ENCODE measurements at regions not wholly inside any gene's neighbourhood (a gene's known extent, or its start where the extent isn't known, plus 50 kb on each side); places are given as distances from the start of the nearest gene placed in this dataset.
A peak's percentile ranks its signal among the peaks of the same experiment; 100 is the strongest.
"Not testable (repeated sequence)": the region's sequence is repeated elsewhere in the genome, so short reads cannot be mapped to it uniquely, and the experiment has no call there.

GRCh38 chr10:33703501-33704213 lies 369.2 kb upstream of the NRP1 start:
- peak; percentile 29 for DNase-seq (ENCODE audit: low spot score)

- no peak for DNase-seq (ENCODE audit: low spot score)
Observed at GRCh38 chr10:33698033-33698432, 363.6 kb upstream of the NRP1 start.

DNA sequence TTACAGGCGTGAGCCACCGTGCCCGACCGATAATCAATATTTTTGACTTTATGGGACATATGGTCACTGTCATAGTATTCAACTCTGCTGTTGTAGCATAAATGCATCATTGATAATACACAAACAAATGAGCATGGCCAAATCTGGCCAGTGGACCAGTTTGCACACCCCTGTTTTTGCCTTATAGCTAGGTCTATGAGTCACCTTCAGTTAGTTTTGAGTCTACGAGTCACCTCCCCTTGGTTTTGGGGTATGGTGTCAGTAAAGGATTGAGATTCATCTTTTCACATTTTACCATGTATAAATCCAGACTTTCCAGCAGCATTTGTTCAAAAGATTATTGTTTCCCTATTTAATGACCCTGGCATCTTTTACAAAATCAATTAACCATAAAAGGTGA lies 362.5 kb upstream of the NRP1 start:
- peak; percentile 16 for DNase-seq (ENCODE audit: low spot score)

- no peak for DNase-seq (ENCODE audit: low spot score)
Observed at GRCh38 chr10:33695536-33695935, 361.1 kb upstream of the NRP1 start.

DNA sequence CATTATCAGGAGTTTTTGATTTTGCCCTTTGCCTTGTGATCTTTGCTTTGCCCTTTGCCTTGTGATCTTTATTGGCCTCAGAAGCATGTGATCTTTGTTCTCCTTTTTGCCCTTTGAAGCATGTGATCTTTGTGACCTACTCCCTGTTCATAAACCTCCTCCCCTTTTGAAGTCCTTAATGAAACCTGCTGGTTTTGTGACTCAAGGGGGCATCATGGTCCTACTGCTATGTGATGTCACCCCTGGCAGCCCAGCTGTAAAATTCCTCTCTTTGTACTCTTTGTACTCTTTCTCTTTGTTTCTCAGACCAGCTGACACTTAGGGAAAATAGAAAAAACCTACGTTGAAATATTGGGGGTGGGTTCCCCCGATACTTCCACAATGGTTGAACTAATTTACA lies 356.1 kb upstream of the NRP1 start:
- not testable (repeated sequence) for DNase-seq (ENCODE audit: low spot score)

GRCh38 chr10:33688506-33688905 lies 354.0 kb upstream of the NRP1 start:
- DNase-seq (ENCODE audit: low spot score): no peak

- no peak for DNase-seq (ENCODE audit: low spot score)
Observed at GRCh38 chr10:33684211-33684611, 349.7 kb upstream of the NRP1 start.

- no peak for DNase-seq (ENCODE audit: low spot score)
Observed at GRCh38 chr10:33681595-33681994, 347.1 kb upstream of the NRP1 start.

- DNase-seq (ENCODE audit: low spot score): no peak
Observed at GRCh38 chr10:33680036-33680435, 345.6 kb upstream of the NRP1 start.

- no peak for DNase-seq (ENCODE audit: low spot score)
Observed at GRCh38 chr10:33676606-33677339, 342.3 kb upstream of the NRP1 start.

DNA sequence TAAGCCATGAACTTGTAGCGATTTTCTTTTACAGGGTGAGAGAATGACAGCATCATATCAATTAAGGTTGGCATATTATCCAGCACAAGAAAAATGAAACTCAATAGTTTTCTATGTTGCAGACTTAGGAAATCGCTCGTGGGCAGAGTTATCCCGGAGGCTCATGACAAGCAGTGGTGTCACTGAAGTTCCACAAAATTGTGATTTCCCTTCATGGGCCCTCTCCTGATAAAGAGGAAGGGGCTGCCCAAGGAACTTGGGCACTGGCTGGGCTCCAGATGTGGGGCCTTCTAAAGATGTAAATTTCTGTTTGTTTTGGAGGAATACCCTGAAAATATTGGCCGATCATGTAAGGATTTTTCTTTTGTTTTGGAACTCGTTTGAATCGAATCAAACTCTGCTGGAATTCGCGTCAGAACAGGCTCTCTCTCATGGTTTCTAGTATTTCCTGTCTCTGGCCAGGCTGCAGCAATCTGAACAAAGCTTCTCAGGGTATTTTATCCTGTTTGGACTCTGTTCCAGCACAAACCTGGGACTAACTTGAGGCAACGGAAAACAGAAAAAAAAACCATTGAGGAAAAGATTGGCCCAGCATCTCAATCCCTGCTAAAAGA lies 340.6 kb upstream of the NRP1 start:
- no peak for DNase-seq (ENCODE audit: low spot score)

DNA sequence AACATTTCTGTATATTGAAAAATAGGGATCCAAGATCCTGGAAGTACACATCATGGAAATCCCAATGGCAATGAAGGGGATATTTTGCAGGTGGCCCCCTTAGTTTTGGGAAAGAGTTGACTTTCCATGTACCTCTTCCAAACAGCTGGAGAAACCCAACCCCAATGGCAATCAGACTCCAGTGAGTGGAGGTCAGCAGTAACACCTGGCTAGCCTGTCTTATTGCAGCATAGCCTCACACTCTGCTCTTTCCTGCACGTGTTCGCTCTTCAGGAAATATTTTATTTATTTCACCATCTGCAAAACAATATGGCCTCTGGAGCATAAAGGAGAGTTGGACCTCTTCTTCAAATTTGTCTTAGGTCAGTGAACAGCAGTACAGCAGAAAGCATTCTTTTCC lies 340.0 kb upstream of the NRP1 start:
- DNase-seq (ENCODE audit: low spot score): no peak

DNA sequence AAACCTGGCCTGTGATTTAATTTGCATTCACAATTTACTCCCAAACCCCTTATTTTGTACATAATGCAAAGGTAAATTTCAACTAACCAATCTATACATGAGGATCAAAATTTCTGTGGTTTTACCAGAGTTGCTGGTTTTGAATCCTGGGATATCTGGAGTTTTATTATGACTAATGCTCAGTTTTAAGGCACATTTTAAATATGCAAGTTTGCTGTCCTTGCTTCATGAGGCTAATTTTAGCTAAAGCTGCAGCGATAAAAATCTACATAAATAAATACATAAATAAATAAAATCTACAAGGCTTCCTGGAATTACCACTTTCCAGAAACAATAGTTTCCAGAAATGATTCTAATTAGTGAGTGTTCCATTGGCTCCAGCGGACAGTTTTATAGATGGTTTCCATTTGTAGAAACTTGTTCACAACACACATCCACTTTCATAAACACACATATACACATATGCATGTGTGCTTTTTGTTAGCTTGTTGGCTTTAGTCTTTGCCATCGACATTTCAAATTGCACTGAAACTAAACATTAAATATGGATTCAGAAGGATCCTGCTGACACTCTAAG lies 339.5 kb upstream of the NRP1 start:
- DNase-seq (ENCODE audit: low spot score): no peak

- DNase-seq (ENCODE audit: low spot score): no peak
Observed at GRCh38 chr10:33669904-33670303, 335.4 kb upstream of the NRP1 start.

DNA sequence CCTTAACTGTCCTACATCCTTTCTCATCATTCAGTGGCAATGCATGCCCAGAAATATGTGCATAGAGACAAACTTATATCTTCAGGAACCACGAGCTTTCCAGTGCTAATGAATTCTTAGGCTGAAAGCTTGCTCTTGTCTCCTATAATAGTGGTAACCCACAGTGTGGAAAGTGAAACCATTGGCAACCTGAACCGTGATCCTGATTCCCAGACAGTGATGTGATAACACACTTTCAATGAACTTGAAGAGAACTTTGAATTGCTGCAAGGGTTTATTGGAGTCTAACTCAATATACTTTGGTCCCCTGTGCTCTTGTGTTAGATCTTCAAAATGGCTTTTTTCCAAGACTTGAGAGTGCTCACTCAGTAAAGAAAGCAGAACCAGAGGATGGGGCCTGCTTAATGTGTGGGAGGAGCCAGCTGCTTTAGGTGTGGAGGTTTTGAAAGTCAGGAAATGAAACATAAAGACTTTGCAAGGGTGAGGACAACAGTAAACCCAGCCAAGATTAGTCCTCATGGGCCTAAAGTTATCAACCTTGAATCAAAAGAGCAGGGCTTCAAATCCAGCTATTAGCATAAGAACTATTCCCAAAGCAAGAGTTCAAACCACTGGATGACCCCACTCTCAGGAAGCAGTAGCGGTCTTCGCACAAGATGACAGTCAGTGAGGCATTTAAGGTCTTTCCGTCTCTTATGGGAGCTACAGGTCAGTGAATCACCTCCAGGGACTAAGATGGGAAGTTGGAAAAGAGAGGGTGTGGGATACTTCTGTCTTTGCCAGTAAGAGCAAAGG lies 332.4 kb upstream of the NRP1 start:
- DNase-seq (ENCODE audit: low spot score): no peak

- DNase-seq (ENCODE audit: low spot score): no peak
Observed at GRCh38 chr10:33665501-33665900, 331.0 kb upstream of the NRP1 start.

DNA sequence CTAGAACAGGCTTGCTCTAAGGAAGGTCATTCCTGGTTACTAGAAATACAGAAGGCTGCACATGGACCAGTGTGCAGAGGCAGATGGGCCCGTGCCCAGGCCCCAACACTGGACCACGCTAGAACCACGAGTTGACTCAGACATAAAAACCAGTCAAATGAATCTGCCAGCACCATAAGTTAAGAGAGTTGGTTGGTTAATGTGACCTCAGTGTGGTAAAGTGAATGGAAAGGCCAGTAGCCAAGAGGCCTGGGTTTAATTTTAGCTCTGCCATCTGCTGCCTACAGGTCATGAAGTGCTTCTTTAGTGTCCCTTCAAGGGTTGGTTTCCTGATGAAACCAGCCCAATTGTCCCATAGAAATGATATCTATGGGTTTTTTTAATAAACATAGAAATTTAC lies 329.6 kb upstream of the NRP1 start:
- DNase-seq (ENCODE audit: low spot score): no peak

- peak; percentile 14 for DNase-seq (ENCODE audit: low spot score)
Observed at GRCh38 chr10:33661580-33662336, 327.3 kb upstream of the NRP1 start.

DNA sequence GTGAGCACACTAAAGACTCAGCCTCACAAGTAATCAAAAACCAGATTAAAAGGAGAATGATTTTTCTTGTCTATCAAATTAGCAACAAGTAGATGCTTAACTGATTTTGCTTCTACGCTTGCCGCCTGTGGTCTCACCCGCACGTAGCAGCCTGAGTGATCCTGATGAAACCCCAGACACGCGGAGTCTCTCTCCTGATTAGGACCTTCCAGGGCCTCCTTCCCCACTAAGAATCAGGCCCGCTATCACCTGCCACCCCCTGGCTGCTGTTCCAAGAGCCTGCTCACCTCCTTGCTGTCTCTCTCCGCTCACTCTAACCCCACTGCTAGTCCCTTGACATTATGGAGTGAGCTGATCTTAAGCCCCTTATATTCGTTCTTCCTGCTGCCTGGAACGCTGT lies 325.9 kb upstream of the NRP1 start:
- no peak for DNase-seq (ENCODE audit: low spot score)

DNA sequence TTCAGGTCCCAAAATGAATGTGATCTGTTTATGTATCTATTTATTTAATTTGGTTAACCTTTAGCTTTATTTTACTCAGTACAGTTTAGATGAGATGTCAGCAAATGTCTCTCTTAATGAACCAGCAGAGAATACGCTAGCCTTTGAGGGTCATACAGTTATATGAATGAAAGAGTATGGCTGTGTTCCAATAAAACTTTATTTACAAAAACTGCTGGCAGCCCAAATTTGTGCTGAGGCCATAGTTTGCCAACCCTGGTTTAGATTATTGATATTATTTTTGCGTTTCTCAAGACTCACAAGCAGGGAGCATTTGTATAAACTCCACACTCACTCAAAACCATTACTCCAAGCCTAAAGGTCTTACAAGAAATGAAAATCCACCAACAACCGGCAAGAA lies 323.4 kb upstream of the NRP1 start:
- no peak for DNase-seq (ENCODE audit: low spot score)

DNA sequence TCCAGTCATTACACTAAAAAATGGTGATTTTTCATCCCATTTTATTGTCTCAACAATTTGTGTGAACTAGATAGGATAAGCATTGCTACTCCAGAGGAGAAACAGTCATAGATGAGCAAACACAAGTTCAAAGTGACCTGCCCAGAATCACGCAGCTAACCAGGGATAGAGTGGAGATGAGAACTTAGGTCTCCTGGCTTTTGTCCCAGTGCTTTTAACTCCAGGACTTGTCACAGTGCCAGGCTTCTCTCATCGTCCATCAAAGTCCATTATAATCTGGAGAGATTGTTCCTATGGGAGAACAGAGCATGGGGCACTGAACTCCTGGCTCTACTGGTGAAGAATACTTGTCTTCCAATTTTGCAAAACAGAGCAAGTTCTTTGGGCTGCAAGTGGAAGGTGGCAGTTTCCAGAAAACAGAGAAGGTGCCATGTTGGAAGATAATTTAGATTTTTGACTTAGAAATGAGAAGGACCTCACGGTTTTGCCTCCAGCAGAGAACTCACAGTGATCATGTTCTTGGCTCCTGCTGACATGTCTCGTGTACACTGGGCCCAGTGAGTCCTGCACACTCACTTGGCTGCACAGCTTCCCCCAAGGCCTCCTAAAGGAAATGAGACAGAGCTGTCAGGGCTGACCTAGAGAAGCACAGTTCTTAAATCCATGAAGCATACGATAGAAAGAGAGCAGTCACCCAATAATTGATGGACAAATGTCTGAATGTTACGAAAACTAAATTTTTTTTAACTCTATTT lies 322.9 kb upstream of the NRP1 start:
- DNase-seq (ENCODE audit: low spot score): no peak

All from AG08396 (cell line).